ENCODE measurements at regions not wholly inside any gene's neighbourhood (a gene's known extent, or its start where the extent isn't known, plus 50 kb on each side); places are given as distances from the start of the nearest gene placed in this dataset.

DNA sequence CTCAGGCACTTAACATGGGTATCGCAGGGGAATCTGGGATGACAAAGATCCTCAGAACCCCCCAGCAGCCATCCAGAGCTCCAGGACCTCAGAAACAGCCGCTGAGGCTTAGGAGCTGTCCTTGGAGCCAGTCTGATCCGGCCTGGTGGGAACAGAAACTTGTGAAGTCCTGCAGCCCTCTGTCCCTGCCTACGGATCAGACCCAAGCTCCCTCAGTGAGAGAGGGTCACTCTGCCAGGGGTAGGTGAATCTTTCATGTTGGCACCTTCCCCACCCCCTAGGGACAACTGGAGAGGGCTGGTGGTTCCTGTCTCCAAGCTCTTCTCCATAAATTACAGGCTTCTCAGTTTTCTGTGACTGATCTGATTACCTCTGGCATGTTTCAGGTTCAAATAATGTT lies 122.3 kb downstream of the TLR5 start:
- no peaks in the 10 kb centered on the region for H4K20me1 ChIP-seq (replicated peaks; ENCODE audit: control insufficient read depth, insufficient read depth, low read length)
- H3K4me1 ChIP-seq (replicated peaks in 1 of 2; ENCODE audit: control insufficient read depth in 2 of 2, insufficient read depth in 2 of 2, low read length in 2 of 2): no peaks in the 10 kb centered on the region
- no TSS peak for BruUV-seq (replicated peaks)
- H3K79me2 ChIP-seq (ENCODE audit: control insufficient read depth, insufficient read depth, low read length): no peaks in the 10 kb centered on the region
- intact Hi-C loops (cut with micrococcal nuclease): no loop called here
- no peak overlapping the region for H3K4me3 ChIP-seq
- H3K9me1 ChIP-seq (ENCODE audit: control insufficient read depth, insufficient read depth, low read length): peaks cover 3% of the 10 kb centered on the region
- no peaks in the 10 kb centered on the region for H3K36me3 ChIP-seq (ENCODE audit: control insufficient read depth, insufficient read depth, low read length)
- FAIRE-seq (no peak), ATAC-seq (no peak), DNase-seq (ENCODE audit: extremely low read depth in 1 of 4, low spot score in 3 of 4) (no peak)
- no peak overlapping the region for H3K27ac ChIP-seq (ENCODE audit: extremely low read depth, low read depth, low read length)
- no peak overlapping the region for H3K4me2 ChIP-seq (ENCODE audit: insufficient read depth, low read length)
- in situ Hi-C loops (cut with MboI): no loop called here
- H3K9ac ChIP-seq (ENCODE audit: insufficient read depth in 1 of 2, low read depth in 2 of 2, low read length in 2 of 2): no peak overlapping the region
- H3K27me3 ChIP-seq (ENCODE audit: control insufficient read depth in 2 of 2, insufficient read depth in 2 of 2, low read length in 2 of 2): peaks cover 10 to 38% of the 10 kb centered on the region in 2 experiments; a peak in 3 of 5 replicates
- no peaks in the 10 kb centered on the region for H3K9me3 ChIP-seq (replicated peaks; ENCODE audit: control insufficient read depth, insufficient read depth, low read depth, low read length)
- TF ChIP-seq ZNF347 (CRISPR knock-in tag; IDR thresholded peaks at IDR 0.05; ENCODE audit: low read depth): no peak
- no peak for TF ChIP-seq PTTG1 (tag; IDR thresholded peaks at IDR 0.05; ENCODE audit: low read depth)
- TF ChIP-seq CREB1 (IDR thresholded peaks at IDR 0.05): no peak
- TF ChIP-seq CREB1 (CRISPR knock-in tag; IDR thresholded peaks at IDR 0.05): no peak
- TF ChIP-seq EGR1 (conservative IDR thresholded peaks at IDR 0.05): no peak
- TF ChIP-seq, protein P1, sequence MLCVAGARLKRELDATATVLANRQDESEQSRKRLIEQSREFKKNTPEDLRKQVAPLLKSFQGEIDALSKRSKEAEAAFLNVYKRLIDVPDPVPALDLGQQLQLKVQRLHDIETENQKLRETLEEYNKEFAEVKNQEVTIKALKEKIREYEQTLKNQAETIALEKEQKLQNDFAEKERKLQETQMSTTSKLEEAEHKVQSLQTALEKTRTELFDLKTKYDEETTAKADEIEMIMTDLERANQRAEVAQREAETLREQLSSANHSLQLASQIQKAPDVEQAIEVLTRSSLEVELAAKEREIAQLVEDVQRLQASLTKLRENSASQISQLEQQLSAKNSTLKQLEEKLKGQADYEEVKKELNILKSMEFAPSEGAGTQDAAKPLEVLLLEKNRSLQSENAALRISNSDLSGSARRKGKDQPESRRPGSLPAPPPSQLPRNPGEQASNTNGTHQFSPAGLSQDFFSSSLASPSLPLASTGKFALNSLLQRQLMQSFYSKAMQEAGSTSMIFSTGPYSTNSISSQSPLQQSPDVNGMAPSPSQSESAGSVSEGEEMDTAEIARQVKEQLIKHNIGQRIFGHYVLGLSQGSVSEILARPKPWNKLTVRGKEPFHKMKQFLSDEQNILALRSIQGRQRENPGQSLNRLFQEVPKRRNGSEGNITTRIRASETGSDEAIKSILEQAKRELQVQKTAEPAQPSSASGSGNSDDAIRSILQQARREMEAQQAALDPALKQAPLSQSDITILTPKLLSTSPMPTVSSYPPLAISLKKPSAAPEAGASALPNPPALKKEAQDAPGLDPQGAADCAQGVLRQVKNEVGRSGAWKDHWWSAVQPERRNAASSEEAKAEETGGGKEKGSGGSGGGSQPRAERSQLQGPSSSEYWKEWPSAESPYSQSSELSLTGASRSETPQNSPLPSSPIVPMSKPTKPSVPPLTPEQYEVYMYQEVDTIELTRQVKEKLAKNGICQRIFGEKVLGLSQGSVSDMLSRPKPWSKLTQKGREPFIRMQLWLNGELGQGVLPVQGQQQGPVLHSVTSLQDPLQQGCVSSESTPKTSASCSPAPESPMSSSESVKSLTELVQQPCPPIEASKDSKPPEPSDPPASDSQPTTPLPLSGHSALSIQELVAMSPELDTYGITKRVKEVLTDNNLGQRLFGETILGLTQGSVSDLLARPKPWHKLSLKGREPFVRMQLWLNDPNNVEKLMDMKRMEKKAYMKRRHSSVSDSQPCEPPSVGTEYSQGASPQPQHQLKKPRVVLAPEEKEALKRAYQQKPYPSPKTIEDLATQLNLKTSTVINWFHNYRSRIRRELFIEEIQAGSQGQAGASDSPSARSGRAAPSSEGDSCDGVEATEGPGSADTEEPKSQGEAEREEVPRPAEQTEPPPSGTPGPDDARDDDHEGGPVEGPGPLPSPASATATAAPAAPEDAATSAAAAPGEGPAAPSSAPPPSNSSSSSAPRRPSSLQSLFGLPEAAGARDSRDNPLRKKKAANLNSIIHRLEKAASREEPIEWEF (CRISPR knock-in tag; IDR thresholded peaks at IDR 0.05): no peak
- no peak for TF ChIP-seq HCFC1 (IDR thresholded peaks at IDR 0.05; ENCODE audit: low read depth, low read length)
- no peak for TF ChIP-seq TRIM24 (IDR thresholded peaks at IDR 0.05)
- TF ChIP-seq FOS (IDR thresholded peaks at IDR 0.05; ENCODE audit: extremely low read depth, insufficient read length): no peak
- TF ChIP-seq RAD21 (CRISPR knock-in tag; conservative IDR thresholded peaks at IDR 0.05 in 1 of 2, IDR thresholded peaks at IDR 0.05 in 1 of 2): no peak
- TF ChIP-seq, protein P2, sequence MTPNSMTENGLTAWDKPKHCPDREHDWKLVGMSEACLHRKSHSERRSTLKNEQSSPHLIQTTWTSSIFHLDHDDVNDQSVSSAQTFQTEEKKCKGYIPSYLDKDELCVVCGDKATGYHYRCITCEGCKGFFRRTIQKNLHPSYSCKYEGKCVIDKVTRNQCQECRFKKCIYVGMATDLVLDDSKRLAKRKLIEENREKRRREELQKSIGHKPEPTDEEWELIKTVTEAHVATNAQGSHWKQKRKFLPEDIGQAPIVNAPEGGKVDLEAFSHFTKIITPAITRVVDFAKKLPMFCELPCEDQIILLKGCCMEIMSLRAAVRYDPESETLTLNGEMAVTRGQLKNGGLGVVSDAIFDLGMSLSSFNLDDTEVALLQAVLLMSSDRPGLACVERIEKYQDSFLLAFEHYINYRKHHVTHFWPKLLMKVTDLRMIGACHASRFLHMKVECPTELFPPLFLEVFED (CRISPR knock-in tag; conservative IDR thresholded peaks at IDR 0.05): no peak
- WGBS (ENCODE audit: insufficient coverage, low coverage, missing lambda C conversion rate): 2% methylated on average over 4 of the region's 4 CpGs
- ChIA-PET POLR2A (interaction anchor here (1.3 kb wide), 1 partner anchor 17 kb away, joined by 4 read pairs; no protein-coding TSS in a partner anchor), CTCF (ENCODE audit: low intra/inter-chr PET ratio) (no interaction called here)
- no peak overlapping the region for H2AFZ ChIP-seq (ENCODE audit: low read depth, low read length)
